GM23338 (cell line): ENCODE measurements at regions not wholly inside any gene's neighbourhood (a gene's known extent, or its start where the extent isn't known, plus 50 kb on each side); places are given as distances from the start of the nearest gene placed in this dataset.

Experiments
- ATAC-seq: fragments of 200-7000 bp; cut with Tn5 transposase; 3 replicates; pipeline ENCODE4 v1.9.1; 2020
- DNase-seq: peaks from one replicate; pipeline ENCODE4 v3.0.0-alpha.2; 2015; ENCODE audit warnings: low spot score
- H2AFZ ChIP-seq: fragments of 200-600 bp; sonication (generic); 2 replicates; pipeline ENCODE4 v1.8.0; 2016; ENCODE audit warnings: antibody characterized with exemption, mild to moderate bottlenecking, moderate library complexity
- H3F3A ChIP-seq: fragments of 200-600 bp; sonication (generic); replicated peaks from 2 replicates; pipeline ENCODE4 v1.8.0; 2017; ENCODE audit warnings: antibody characterized with exemption, mixed run types, low read depth
- H3K27ac ChIP-seq: fragments of 200-600 bp; sonication (generic); 2 replicates; pipeline ENCODE4 v1.6.1; 2016; ENCODE audit warnings: low read depth
- H3K27me3 ChIP-seq: fragments of 200-600 bp; sonication (generic); 2 replicates; pipeline ENCODE4 v1.8.0; 2016; ENCODE audit warnings: mild to moderate bottlenecking, mixed run types, moderate library complexity; ENCODE audit not compliant: insufficient read depth
- H3K36me3 ChIP-seq: fragments of 200-600 bp; sonication (generic); 2 replicates; pipeline ENCODE4 v1.8.0; 2016; ENCODE audit warnings: mild to moderate bottlenecking; ENCODE audit not compliant: insufficient read depth
- H3K4me1 ChIP-seq: fragments of 200-600 bp; sonication (generic); 2 replicates; pipeline ENCODE4 v1.8.0; 2016; ENCODE audit warnings: mild to moderate bottlenecking, moderate library complexity; ENCODE audit not compliant: insufficient read depth
- H3K4me2 ChIP-seq: fragments of 200-600 bp; sonication (generic); 2 replicates; pipeline ENCODE4 v1.7.1; 2017; ENCODE audit warnings: mixed run types
- H3K4me3 ChIP-seq: fragments of 200-600 bp; sonication (generic); 2 replicates; pipeline ENCODE4 v1.6.1; 2016; ENCODE audit warnings: mixed run types
- H3K79me2 ChIP-seq: fragments of 200-600 bp; sonication (generic); replicated peaks from 2 replicates; pipeline ENCODE4 v1.8.0; 2017; ENCODE audit warnings: mild to moderate bottlenecking; ENCODE audit not compliant: insufficient read depth
- H3K9me2 ChIP-seq: fragments of 200-600 bp; sonication (generic); 2 replicates; pipeline ENCODE4 v1.8.0; 2017; ENCODE audit not compliant: insufficient read depth
- H4K20me1 ChIP-seq: fragments of 200-600 bp; sonication (generic); replicated peaks from 2 replicates; pipeline ENCODE4 v1.8.0; 2017; ENCODE audit warnings: mild to moderate bottlenecking; ENCODE audit not compliant: insufficient read depth
- H3K27ac Mint-ChIP-seq: 2 replicates; pipeline ENCODE4 v1.8.0; 2020; ENCODE audit warnings: inconsistent platforms, mild to moderate bottlenecking, moderate library complexity, mixed read lengths
- H3K27me3 Mint-ChIP-seq: 3 replicates; pipeline ENCODE4 v1.8.0; 2022; ENCODE audit warnings: low read depth, mild to moderate bottlenecking, moderate library complexity, mixed read lengths, inconsistent platforms; ENCODE audit not compliant: insufficient read depth, poor library complexity
- H3K36me3 Mint-ChIP-seq: 3 replicates; pipeline ENCODE4 v1.8.0; 2021; ENCODE audit warnings: low read depth, mild to moderate bottlenecking, inconsistent platforms, moderate library complexity, mixed read lengths
- H3K4me1 Mint-ChIP-seq: 3 replicates; pipeline ENCODE4 v1.8.0; 2020; ENCODE audit warnings: mild to moderate bottlenecking, inconsistent platforms, mixed read lengths
- H3K4me3 Mint-ChIP-seq: 3 replicates; pipeline ENCODE4 v1.8.0; 2021; ENCODE audit warnings: moderate library complexity, mild to moderate bottlenecking, inconsistent platforms, mixed read lengths
- H3K9me3 Mint-ChIP-seq: 3 replicates; pipeline ENCODE4 v1.8.0; 2020; ENCODE audit warnings: moderate library complexity, mild to moderate bottlenecking, inconsistent platforms, mixed read lengths
- CREB1 ChIP-seq: fragments of 250-450 bp; sonication (Bioruptor Pico); IDR thresholded peaks from 2 replicates; pipeline ENCODE4 v1.5.0; 2020; ENCODE audit warnings: low read depth, mild to moderate bottlenecking, moderate library complexity
- EZH2 ChIP-seq: fragments of 200-600 bp; sonication (generic); IDR thresholded peaks from one replicate; pipeline ENCODE4 v1.8.0; 2017; ENCODE audit warnings: antibody characterized with exemption, mild to moderate bottlenecking, low read depth; ENCODE audit not compliant: unreplicated experiment
- EZH2phosphoT487 ChIP-seq: fragments of 200-600 bp; sonication (generic); IDR thresholded peaks from one replicate; pipeline ENCODE4 v1.8.1; 2018; ENCODE audit warnings: antibody characterized with exemption; ENCODE audit not compliant: unreplicated experiment
- JUNB ChIP-seq: IDR thresholded peaks from one replicate; pipeline ENCODE4 v1.6.1; 2016; ENCODE audit warnings: antibody characterized with exemption; ENCODE audit not compliant: unreplicated experiment
- NANOG ChIP-seq: IDR thresholded peaks from 2 replicates; pipeline ENCODE4 v1.6.1; 2016; ENCODE audit warnings: antibody characterized with exemption, borderline replicate concordance
- POLR2AphosphoS5 ChIP-seq: IDR thresholded peaks from 2 replicates; pipeline ENCODE4 v1.6.1; 2016; ENCODE audit warnings: antibody characterized with exemption, low read depth
- STAT1 ChIP-seq: IDR thresholded peaks from one replicate; pipeline ENCODE4 v1.6.1; 2016; ENCODE audit warnings: antibody characterized with exemption; ENCODE audit not compliant: unreplicated experiment
- ZNF114 ChIP-seq: fragments of 250-450 bp; sonication (Bioruptor Pico); IDR thresholded peaks from 2 replicates; pipeline ENCODE4 v1.5.0; 2020; ENCODE audit warnings: mild to moderate bottlenecking, moderate library complexity
- ZNF331 ChIP-seq: fragments of 250-450 bp; sonication (Bioruptor Pico); IDR thresholded peaks from 2 replicates; pipeline ENCODE4 v1.5.0; 2020; ENCODE audit warnings: low read depth, mild to moderate bottlenecking, moderate library complexity
- TF ChIP-seq, protein P1 (sequence below): IDR thresholded peaks from 2 replicates; pipeline ENCODE4 v1.6.1; 2016; ENCODE audit warnings: antibody characterized with exemption
- TF ChIP-seq, protein P2 (sequence below): IDR thresholded peaks from one replicate; pipeline ENCODE4 v1.6.1; 2018; ENCODE audit warnings: antibody characterized with exemption; ENCODE audit not compliant: unreplicated experiment
- TF ChIP-seq, protein P3 (sequence below): fragments of 250-450 bp; sonication (Bioruptor Pico); IDR thresholded peaks from 2 replicates; pipeline ENCODE4 v1.5.0; 2020; ENCODE audit warnings: mild to moderate bottlenecking, moderate library complexity
- TF ChIP-seq, protein P4 (sequence below), 2 experiments: fragments of 200-600 bp in 1 of 2; sonication (generic) in 1 of 2; conservative IDR thresholded peaks; 2 replicates each; pipeline versions ENCODE4 v1.5.1 to v1.6.1; 2016 to 2017; ENCODE audit warnings: antibody characterized with exemption in 2 of 2, low read depth in 2 of 2, mild to moderate bottlenecking in 2 of 2, moderate library complexity in 1 of 2

DNA sequence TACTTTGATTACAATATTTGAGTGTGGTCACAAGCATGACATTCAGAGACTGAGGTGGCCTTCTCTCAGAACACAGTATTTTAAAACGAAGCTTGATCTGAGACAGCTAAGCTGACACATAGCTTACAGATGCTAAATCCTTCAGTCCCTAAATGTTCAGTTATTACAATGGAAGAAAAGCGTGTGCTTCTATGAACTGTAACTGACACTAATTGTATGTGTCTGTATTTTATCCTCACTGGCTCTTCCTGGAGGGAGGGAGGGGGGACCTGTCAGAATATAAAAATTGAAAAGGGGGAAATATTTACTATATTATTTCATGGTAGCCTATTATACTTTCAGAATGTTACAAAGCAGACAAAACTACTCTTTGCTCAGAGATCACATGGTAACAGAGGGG lies 340.2 kb downstream of the FIGN start:
- H3K27ac ChIP-seq, result no peak overlapping the region
- Mint-ChIP-seq H3K27ac (no peak overlapping the region), H3K36me3 (no peaks in the 10 kb centered on the region), H3K4me3 (no peak overlapping the region), H3K27me3 (no peaks in the 10 kb centered on the region), H3K9me3 (no peaks in the 10 kb centered on the region), H3K4me1 (no peaks in the 10 kb centered on the region)
- no peaks in the 10 kb centered on the region for H3K36me3 ChIP-seq
- H3K4me1 ChIP-seq, result no peaks in the 10 kb centered on the region
- no peaks in the 10 kb centered on the region for H4K20me1 ChIP-seq
- no peak overlapping the region for H2AFZ ChIP-seq
- H3K4me2 ChIP-seq, result no peak overlapping the region
- no peaks in the 10 kb centered on the region for H3K79me2 ChIP-seq
- DNase-seq, result no peak
- H3K4me3 ChIP-seq, result no peak overlapping the region
- no peaks in the 10 kb centered on the region for H3K9me2 ChIP-seq
- TF ChIP-seq, protein P1, sequence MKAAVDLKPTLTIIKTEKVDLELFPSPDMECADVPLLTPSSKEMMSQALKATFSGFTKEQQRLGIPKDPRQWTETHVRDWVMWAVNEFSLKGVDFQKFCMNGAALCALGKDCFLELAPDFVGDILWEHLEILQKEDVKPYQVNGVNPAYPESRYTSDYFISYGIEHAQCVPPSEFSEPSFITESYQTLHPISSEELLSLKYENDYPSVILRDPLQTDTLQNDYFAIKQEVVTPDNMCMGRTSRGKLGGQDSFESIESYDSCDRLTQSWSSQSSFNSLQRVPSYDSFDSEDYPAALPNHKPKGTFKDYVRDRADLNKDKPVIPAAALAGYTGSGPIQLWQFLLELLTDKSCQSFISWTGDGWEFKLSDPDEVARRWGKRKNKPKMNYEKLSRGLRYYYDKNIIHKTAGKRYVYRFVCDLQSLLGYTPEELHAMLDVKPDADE, result no peak
- TF ChIP-seq POLR2AphosphoS5 (no peak), ZNF114 (no peak), CREB1 (CRISPR knock-in tag) (no peak), ZNF331 (CRISPR knock-in tag) (no peak), JUNB (no peak), EZH2phosphoT487 (no peak), EZH2 (no peak), STAT1 (no peak), NANOG (no peak)
- TF ChIP-seq, protein P2, sequence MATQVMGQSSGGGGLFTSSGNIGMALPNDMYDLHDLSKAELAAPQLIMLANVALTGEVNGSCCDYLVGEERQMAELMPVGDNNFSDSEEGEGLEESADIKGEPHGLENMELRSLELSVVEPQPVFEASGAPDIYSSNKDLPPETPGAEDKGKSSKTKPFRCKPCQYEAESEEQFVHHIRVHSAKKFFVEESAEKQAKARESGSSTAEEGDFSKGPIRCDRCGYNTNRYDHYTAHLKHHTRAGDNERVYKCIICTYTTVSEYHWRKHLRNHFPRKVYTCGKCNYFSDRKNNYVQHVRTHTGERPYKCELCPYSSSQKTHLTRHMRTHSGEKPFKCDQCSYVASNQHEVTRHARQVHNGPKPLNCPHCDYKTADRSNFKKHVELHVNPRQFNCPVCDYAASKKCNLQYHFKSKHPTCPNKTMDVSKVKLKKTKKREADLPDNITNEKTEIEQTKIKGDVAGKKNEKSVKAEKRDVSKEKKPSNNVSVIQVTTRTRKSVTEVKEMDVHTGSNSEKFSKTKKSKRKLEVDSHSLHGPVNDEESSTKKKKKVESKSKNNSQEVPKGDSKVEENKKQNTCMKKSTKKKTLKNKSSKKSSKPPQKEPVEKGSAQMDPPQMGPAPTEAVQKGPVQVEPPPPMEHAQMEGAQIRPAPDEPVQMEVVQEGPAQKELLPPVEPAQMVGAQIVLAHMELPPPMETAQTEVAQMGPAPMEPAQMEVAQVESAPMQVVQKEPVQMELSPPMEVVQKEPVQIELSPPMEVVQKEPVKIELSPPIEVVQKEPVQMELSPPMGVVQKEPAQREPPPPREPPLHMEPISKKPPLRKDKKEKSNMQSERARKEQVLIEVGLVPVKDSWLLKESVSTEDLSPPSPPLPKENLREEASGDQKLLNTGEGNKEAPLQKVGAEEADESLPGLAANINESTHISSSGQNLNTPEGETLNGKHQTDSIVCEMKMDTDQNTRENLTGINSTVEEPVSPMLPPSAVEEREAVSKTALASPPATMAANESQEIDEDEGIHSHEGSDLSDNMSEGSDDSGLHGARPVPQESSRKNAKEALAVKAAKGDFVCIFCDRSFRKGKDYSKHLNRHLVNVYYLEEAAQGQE, result no peak
- TF ChIP-seq, protein P3, sequence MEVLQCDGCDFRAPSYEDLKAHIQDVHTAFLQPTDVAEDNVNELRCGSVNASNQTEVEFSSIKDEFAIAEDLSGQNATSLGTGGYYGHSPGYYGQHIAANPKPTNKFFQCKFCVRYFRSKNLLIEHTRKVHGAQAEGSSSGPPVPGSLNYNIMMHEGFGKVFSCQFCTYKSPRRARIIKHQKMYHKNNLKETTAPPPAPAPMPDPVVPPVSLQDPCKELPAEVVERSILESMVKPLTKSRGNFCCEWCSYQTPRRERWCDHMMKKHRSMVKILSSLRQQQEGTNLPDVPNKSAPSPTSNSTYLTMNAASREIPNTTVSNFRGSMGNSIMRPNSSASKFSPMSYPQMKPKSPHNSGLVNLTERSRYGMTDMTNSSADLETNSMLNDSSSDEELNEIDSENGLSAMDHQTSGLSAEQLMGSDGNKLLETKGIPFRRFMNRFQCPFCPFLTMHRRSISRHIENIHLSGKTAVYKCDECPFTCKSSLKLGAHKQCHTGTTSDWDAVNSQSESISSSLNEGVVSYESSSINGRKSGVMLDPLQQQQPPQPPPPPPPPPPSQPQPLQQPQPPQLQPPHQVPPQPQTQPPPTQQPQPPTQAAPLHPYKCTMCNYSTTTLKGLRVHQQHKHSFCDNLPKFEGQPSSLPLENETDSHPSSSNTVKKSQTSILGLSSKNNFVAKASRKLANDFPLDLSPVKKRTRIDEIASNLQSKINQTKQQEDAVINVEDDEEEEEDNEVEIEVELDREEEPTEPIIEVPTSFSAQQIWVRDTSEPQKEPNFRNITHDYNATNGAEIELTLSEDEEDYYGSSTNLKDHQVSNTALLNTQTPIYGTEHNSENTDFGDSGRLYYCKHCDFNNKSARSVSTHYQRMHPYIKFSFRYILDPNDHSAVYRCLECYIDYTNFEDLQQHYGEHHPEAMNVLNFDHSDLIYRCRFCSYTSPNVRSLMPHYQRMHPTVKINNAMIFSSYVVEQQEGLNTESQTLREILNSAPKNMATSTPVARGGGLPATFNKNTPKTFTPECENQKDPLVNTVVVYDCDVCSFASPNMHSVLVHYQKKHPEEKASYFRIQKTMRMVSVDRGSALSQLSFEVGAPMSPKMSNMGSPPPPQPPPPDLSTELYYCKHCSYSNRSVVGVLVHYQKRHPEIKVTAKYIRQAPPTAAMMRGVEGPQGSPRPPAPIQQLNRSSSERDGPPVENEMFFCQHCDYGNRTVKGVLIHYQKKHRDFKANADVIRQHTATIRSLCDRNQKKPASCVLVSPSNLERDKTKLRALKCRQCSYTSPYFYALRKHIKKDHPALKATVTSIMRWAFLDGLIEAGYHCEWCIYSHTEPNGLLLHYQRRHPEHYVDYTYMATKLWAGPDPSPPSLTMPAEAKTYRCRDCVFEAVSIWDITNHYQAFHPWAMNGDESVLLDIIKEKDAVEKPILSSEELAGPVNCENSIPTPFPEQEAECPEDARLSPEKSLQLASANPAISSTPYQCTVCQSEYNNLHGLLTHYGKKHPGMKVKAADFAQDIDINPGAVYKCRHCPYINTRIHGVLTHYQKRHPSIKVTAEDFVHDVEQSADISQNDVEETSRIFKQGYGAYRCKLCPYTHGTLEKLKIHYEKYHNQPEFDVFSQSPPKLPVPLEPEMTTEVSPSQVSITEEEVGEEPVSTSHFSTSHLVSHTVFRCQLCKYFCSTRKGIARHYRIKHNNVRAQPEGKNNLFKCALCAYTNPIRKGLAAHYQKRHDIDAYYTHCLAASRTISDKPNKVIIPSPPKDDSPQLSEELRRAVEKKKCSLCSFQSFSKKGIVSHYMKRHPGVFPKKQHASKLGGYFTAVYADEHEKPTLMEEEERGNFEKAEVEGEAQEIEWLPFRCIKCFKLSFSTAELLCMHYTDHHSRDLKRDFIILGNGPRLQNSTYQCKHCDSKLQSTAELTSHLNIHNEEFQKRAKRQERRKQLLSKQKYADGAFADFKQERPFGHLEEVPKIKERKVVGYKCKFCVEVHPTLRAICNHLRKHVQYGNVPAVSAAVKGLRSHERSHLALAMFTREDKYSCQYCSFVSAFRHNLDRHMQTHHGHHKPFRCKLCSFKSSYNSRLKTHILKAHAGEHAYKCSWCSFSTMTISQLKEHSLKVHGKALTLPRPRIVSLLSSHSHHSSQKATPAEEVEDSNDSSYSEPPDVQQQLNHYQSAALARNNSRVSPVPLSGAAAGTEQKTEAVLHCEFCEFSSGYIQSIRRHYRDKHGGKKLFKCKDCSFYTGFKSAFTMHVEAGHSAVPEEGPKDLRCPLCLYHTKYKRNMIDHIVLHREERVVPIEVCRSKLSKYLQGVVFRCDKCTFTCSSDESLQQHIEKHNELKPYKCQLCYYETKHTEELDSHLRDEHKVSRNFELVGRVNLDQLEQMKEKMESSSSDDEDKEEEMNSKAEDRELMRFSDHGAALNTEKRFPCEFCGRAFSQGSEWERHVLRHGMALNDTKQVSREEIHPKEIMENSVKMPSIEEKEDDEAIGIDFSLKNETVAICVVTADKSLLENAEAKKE (CRISPR knock-in tag), result no peak
- TF ChIP-seq, protein P4, sequence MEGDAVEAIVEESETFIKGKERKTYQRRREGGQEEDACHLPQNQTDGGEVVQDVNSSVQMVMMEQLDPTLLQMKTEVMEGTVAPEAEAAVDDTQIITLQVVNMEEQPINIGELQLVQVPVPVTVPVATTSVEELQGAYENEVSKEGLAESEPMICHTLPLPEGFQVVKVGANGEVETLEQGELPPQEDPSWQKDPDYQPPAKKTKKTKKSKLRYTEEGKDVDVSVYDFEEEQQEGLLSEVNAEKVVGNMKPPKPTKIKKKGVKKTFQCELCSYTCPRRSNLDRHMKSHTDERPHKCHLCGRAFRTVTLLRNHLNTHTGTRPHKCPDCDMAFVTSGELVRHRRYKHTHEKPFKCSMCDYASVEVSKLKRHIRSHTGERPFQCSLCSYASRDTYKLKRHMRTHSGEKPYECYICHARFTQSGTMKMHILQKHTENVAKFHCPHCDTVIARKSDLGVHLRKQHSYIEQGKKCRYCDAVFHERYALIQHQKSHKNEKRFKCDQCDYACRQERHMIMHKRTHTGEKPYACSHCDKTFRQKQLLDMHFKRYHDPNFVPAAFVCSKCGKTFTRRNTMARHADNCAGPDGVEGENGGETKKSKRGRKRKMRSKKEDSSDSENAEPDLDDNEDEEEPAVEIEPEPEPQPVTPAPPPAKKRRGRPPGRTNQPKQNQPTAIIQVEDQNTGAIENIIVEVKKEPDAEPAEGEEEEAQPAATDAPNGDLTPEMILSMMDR (conservative IDR thresholded peaks at IDR 0.05; ENCODE audit: low read depth in 2 of 2), result no peak
- H3F3A ChIP-seq, result no peaks in the 10 kb centered on the region
- H3K27me3 ChIP-seq, result no peaks in the 10 kb centered on the region
- ATAC-seq, result no peak
